Vagina (tissue), 2 donors: ENCODE measurements at regions not wholly inside any gene's neighbourhood (a gene's known extent, or its start where the extent isn't known, plus 50 kb on each side); places are given as distances from the start of the nearest gene placed in this dataset.

Experiments
- CTCF ChIP-seq, 3 experiments: fragments of 450-650 bp in 2 of 3; fragments of 200-600 bp in 1 of 3; sonication (generic) in 1 of 3; IDR thresholded peaks; one replicate each; pipeline ENCODE4 v1.5.1; 2017 to 2019; ENCODE audit warnings: antibody characterized with exemption in 3 of 3, mild to moderate bottlenecking in 2 of 3, moderate library complexity in 2 of 3
- POLR2A ChIP-seq, 2 donors: fragments of 450-650 bp; IDR thresholded peaks; one replicate each; pipeline ENCODE4 v1.6.1; 2017; ENCODE audit warnings: antibody characterized with exemption in 2 of 2, mild to moderate bottlenecking in 2 of 2, moderate library complexity in 2 of 2

- TF ChIP-seq CTCF (IDR thresholded peaks at IDR 0.05), result no peak
- no peak for TF ChIP-seq POLR2A (IDR thresholded peaks at IDR 0.05)
Observed at GRCh38 chr4:94399277-94399676, 52.5 kb upstream of the PDLIM5 start.
